ENCODE measurements at regions not wholly inside any gene's neighbourhood (a gene's known extent, or its start where the extent isn't known, plus 50 kb on each side); places are given as distances from the start of the nearest gene placed in this dataset.

GRCh38 chr5:72046106-72046505 is 61.2 kb upstream of the MAP1B start:
- TF ChIP-seq, protein P1, sequence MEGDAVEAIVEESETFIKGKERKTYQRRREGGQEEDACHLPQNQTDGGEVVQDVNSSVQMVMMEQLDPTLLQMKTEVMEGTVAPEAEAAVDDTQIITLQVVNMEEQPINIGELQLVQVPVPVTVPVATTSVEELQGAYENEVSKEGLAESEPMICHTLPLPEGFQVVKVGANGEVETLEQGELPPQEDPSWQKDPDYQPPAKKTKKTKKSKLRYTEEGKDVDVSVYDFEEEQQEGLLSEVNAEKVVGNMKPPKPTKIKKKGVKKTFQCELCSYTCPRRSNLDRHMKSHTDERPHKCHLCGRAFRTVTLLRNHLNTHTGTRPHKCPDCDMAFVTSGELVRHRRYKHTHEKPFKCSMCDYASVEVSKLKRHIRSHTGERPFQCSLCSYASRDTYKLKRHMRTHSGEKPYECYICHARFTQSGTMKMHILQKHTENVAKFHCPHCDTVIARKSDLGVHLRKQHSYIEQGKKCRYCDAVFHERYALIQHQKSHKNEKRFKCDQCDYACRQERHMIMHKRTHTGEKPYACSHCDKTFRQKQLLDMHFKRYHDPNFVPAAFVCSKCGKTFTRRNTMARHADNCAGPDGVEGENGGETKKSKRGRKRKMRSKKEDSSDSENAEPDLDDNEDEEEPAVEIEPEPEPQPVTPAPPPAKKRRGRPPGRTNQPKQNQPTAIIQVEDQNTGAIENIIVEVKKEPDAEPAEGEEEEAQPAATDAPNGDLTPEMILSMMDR (IDR thresholded peaks at IDR 0.05) = no peak

GRCh38 chr5:72055636-72056035 is 51.6 kb upstream of the MAP1B start:
- TF ChIP-seq, protein P1 (IDR thresholded peaks at IDR 0.05) = no peak

All from LNCAP (cell line).